NCI-H526 (cell line): ENCODE measurements at regions not wholly inside any gene's neighbourhood (a gene's known extent, or its start where the extent isn't known, plus 50 kb on each side); places are given as distances from the start of the nearest gene placed in this dataset.

Experiments
- DNase-seq, 2 experiments: peaks; one replicate each; lab custom pipeline; 2025; lab: John Stamatoyannopoulos, UW

- no peak for DNase-seq
These were observed 193.6 kb upstream of the FOXQ1 start for GRCh38 chr6:1118287-1118647.

GRCh38 chr6:1117530-1118286 is 194.2 kb upstream of the FOXQ1 start:
- no peak for DNase-seq

GRCh38 chr6:1116149-1116548 is 195.7 kb upstream of the FOXQ1 start:
- no peak for DNase-seq

- DNase-seq = no peak
These were observed 197.9 kb upstream of the FOXQ1 start for GRCh38 chr6:1113916-1114540.

- no peak for DNase-seq
These were observed 200.5 kb upstream of the FOXQ1 start for GRCh38 chr6:1111361-1111760.

- no peak for DNase-seq
These were observed 201.0 kb upstream of the FOXQ1 start for GRCh38 chr6:1110941-1111349.

- DNase-seq = no peak
These were observed 201.7 kb upstream of the FOXQ1 start for GRCh38 chr6:1110164-1110563.

GRCh38 chr6:1109134-1109533 is 202.8 kb upstream of the FOXQ1 start:
- no peak for DNase-seq

GRCh38 chr6:1108198-1108597 is 203.7 kb upstream of the FOXQ1 start:
- no peak for DNase-seq

- no peak for DNase-seq
These were observed 204.3 kb upstream of the FOXQ1 start for GRCh38 chr6:1107578-1107977.

GRCh38 chr6:1105833-1106400 is 206.0 kb upstream of the FOXQ1 start:
- DNase-seq = no peak

- no peak for DNase-seq
These were observed 206.8 kb upstream of the FOXQ1 start for GRCh38 chr6:1104988-1105670.

- DNase-seq = no peak
These were observed 207.8 kb upstream of the FOXQ1 start for GRCh38 chr6:1103945-1104623.

GRCh38 chr6:1103021-1103420 is 208.9 kb upstream of the FOXQ1 start:
- no peak for DNase-seq

GRCh38 chr6:1100269-1100668 is 211.6 kb upstream of the FOXQ1 start:
- DNase-seq = no peak

GRCh38 chr6:1099264-1099663 is 212.6 kb upstream of the FOXQ1 start:
- no peak for DNase-seq

GRCh38 chr6:1096967-1097765 is 214.7 kb upstream of the FOXQ1 start:
- no peak for DNase-seq

- DNase-seq = no peak
These were observed 217.6 kb upstream of the FOXQ1 start for GRCh38 chr6:1094306-1094705.

- no peak for DNase-seq
These were observed 220.0 kb upstream of the FOXQ1 start for GRCh38 chr6:1091900-1092299.

GRCh38 chr6:1089859-1090258 is 222.0 kb upstream of the FOXQ1 start:
- DNase-seq = no peak

GRCh38 chr6:1088492-1089001 is 223.4 kb upstream of the FOXQ1 start:
- no peak for DNase-seq
